ENCODE measurements at regions not wholly inside any gene's neighbourhood (a gene's known extent, or its start where the extent isn't known, plus 50 kb on each side); places are given as distances from the start of the nearest gene placed in this dataset.

DNA sequence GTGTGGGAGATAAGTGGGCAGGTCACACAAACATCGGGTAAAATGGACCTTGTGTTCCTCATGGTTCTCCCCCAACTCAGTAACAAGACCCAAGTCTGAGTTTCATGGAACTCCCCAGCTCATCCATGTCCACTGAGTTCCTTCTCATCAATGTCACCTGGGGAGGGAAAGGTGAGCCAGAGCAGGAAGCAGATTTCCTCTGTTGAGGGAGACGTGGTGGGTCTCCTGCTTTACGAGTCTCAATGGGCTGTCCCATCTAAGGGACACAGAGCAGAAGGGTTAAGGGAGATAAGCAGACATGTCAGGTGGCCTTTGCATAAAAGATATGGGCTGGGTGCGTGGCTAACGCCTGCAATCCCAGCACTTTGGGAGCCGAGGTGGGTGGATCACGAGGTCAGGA lies 56.5 kb upstream of the SORCS3 start:
- intact Hi-C loops (cut with micrococcal nuclease), result loop anchor here in 1 of 2 donors (10.0 kb wide), 1 partner anchor 1590 kb away; no protein-coding TSS in a partner anchor
- no peak for DNase-seq
- Mint-ChIP-seq H3K9me3 (peaks cover 0 to 2% (median 0%) of the 10 kb centered on the region in 11 donors), H3K36me3 (no peaks in the 10 kb centered on the region), H3K4me3 (no peak overlapping the region), H3K4me1 (peaks cover 6 to 41% (median 31%) of the 10 kb centered on the region in 7 donors), H3K27ac (peak overlapping the region in 1 of 9 donors; percentile 65), H3K27me3 (peaks cover 8 to 26% (median 10%) of the 10 kb centered on the region in 5 donors)
- Histone ChIP-seq H3K36me3 (ENCODE audit: control insufficient read depth in 2 of 3, insufficient read depth in 3 of 3, low read length in 3 of 3) (no peaks in the 10 kb centered on the region), H3K4me1 (ENCODE audit: control insufficient read depth in 2 of 2, insufficient read depth in 2 of 2, low read length in 2 of 2) (peaks cover 0 to 14% of the 10 kb centered on the region in 2 donors), H3K4me3 (ENCODE audit: low read length) (no peak overlapping the region), H3K9me3 (ENCODE audit: control insufficient read depth in 2 of 3, low read length in 3 of 3) (no peaks in the 10 kb centered on the region), H3K27me3 (ENCODE audit: control insufficient read depth in 2 of 2, insufficient read depth in 2 of 2, low read length in 2 of 2) (no peaks in the 10 kb centered on the region), H3K27ac (ENCODE audit: low read depth, low read length) (no peak overlapping the region)
- ChIA-PET CTCF (no interaction called here), POLR2A (no interaction called here)
- no peak for ATAC-seq

DNA sequence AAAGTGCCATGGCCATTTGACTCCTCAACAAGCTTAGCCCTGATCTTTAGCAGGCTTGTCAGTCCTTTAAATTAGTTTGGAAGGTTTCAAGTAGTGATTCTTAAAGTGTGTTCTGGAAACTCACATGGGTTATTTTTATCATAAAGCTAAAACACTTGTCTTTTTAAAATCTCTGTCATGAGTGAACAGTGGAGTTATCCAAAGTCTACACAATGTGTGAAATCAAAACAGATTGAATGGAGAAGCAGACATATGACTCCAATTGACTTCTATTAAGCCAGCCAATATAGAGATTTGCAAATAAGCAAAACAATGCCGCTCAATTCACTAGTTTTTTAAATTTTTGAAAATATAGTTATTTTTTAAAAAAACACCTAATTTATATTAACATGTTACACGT lies 53.3 kb upstream of the SORCS3 start:
- no peaks in the 10 kb centered on the region for H3K36me3 Mint-ChIP-seq
- H3K9me3 Mint-ChIP-seq, result peaks cover 0 to 2% (median 0%) of the 10 kb centered on the region in 11 donors
- ChIA-PET POLR2A (no interaction called here), CTCF (no interaction called here)
- no peak for ATAC-seq
- peaks cover 0 to 10% (median 1%) of the 10 kb centered on the region in 5 donors for H3K27me3 Mint-ChIP-seq
- peak overlapping the region in 3 of 9 donors; percentile 22 to 54 (median 42) for H3K27ac Mint-ChIP-seq
- intact Hi-C loops (cut with micrococcal nuclease), result loop anchor here in 1 of 2 donors (10.0 kb wide), 1 partner anchor 1587 kb away; no protein-coding TSS in a partner anchor
- no peak overlapping the region for H3K27ac ChIP-seq (ENCODE audit: low read depth, low read length)
- H3K9me3 ChIP-seq (ENCODE audit: control insufficient read depth in 2 of 3, low read length in 3 of 3), result no peaks in the 10 kb centered on the region
- H3K4me1 Mint-ChIP-seq, result peaks cover 6 to 31% (median 23%) of the 10 kb centered on the region in 7 donors
- H3K4me1 ChIP-seq (ENCODE audit: control insufficient read depth in 2 of 2, insufficient read depth in 2 of 2, low read length in 2 of 2), result peaks cover 0 to 14% of the 10 kb centered on the region in 2 donors
- H3K4me3 ChIP-seq (ENCODE audit: low read length), result peak overlapping the region; percentile 16
- no peaks in the 10 kb centered on the region for H3K27me3 ChIP-seq (ENCODE audit: control insufficient read depth in 2 of 2, insufficient read depth in 2 of 2, low read length in 2 of 2)
- DNase-seq, result no peak
- H3K36me3 ChIP-seq (ENCODE audit: control insufficient read depth in 2 of 3, insufficient read depth in 3 of 3, low read length in 3 of 3), result no peaks in the 10 kb centered on the region
- peak overlapping the region in 7 of 10 donors; percentile 11 to 71 (median 57) for H3K4me3 Mint-ChIP-seq

DNA sequence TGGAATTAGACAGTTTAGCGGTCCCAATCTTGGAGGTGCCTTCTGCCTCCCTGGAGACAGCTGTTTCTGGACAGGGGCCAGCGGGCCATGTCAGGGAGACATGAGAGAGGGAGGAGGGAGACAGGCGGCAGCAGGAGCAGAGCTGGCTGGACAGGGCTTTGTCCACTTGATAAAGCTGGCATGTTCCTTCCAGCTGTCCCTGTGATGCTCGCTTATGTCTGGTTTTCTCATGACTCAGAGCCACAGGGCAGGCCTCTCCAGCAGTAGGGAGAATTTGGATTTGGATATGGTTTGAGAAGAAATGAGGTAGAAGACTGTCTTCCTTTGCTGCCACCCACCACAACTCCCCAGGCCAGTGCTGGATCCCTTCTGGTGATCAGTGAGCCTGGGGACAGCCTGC lies 51.7 kb upstream of the SORCS3 start:
- H3K27ac Mint-ChIP-seq, result peak overlapping the region in 1 of 9 donors; percentile 15
- CTCF ChIA-PET, result no interaction called here
- Histone ChIP-seq H3K27me3 (ENCODE audit: control insufficient read depth in 2 of 2, insufficient read depth in 2 of 2, low read length in 2 of 2) (no peaks in the 10 kb centered on the region), H3K27ac (ENCODE audit: low read depth, low read length) (no peak overlapping the region), H3K9me3 (ENCODE audit: control insufficient read depth in 2 of 3, low read length in 3 of 3) (no peaks in the 10 kb centered on the region), H3K4me3 (ENCODE audit: low read length) (no peak overlapping the region), H3K4me1 (ENCODE audit: control insufficient read depth in 2 of 2, insufficient read depth in 2 of 2, low read length in 2 of 2) (peaks cover 0 to 14% of the 10 kb centered on the region in 2 donors), H3K36me3 (ENCODE audit: control insufficient read depth in 2 of 3, insufficient read depth in 3 of 3, low read length in 3 of 3) (no peaks in the 10 kb centered on the region)
- ATAC-seq, result no peak
- H3K4me1 Mint-ChIP-seq, result peaks cover 6 to 31% (median 23%) of the 10 kb centered on the region in 7 donors
- intact Hi-C loops (cut with micrococcal nuclease), result loop anchor here in 1 of 2 donors (10.0 kb wide), 1 partner anchor 1585 kb away; no protein-coding TSS in a partner anchor
- no peak for DNase-seq
- no peak overlapping the region for H3K4me3 Mint-ChIP-seq
- peaks cover 0 to 8% (median 5%) of the 10 kb centered on the region in 5 donors for H3K27me3 Mint-ChIP-seq
- H3K9me3 Mint-ChIP-seq, result no peaks in the 10 kb centered on the region
- POLR2A ChIA-PET, result no interaction called here
- no peaks in the 10 kb centered on the region for H3K36me3 Mint-ChIP-seq

DNA sequence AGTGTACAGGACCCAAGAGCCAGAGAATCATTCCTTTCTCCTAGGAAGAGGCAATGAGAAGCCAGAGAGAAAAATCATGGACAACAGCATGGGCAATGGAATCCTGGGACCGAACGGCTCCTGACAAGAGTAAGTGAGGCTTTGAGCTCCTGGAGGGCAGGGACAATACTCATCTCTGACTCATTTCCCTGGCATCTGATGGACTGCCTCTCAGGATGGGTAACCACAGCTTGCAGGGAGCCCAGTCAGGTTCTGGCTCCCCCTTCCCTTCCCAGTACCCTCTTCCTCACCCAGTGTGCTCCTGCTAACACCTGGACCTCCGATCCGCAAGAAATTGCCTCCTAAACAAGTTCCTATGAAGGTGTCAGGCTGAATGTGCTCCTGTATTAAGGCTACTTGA lies 51.2 kb upstream of the SORCS3 start:
- no peaks in the 10 kb centered on the region for H3K9me3 Mint-ChIP-seq
- H3K36me3 Mint-ChIP-seq, result no peaks in the 10 kb centered on the region
- CTCF ChIA-PET, result no interaction called here
- Histone ChIP-seq H3K4me1 (ENCODE audit: control insufficient read depth in 2 of 2, insufficient read depth in 2 of 2, low read length in 2 of 2) (peaks cover 0 to 14% of the 10 kb centered on the region in 2 donors), H3K4me3 (ENCODE audit: low read length) (no peak overlapping the region), H3K27me3 (ENCODE audit: control insufficient read depth in 2 of 2, insufficient read depth in 2 of 2, low read length in 2 of 2) (no peaks in the 10 kb centered on the region), H3K9me3 (ENCODE audit: control insufficient read depth in 2 of 3, low read length in 3 of 3) (no peaks in the 10 kb centered on the region), H3K27ac (ENCODE audit: low read depth, low read length) (no peak overlapping the region), H3K36me3 (ENCODE audit: control insufficient read depth in 2 of 3, insufficient read depth in 3 of 3, low read length in 3 of 3) (no peaks in the 10 kb centered on the region)
- DNase-seq (no peak), ATAC-seq (no peak)
- H3K4me3 Mint-ChIP-seq, result no peak overlapping the region
- no peak overlapping the region for H3K27ac Mint-ChIP-seq
- intact Hi-C loops (cut with micrococcal nuclease), result loop anchor here in 1 of 2 donors (10.0 kb wide), 1 partner anchor 1585 kb away; no protein-coding TSS in a partner anchor
- H3K4me1 Mint-ChIP-seq, result peaks cover 6 to 31% (median 23%) of the 10 kb centered on the region in 7 donors
- H3K27me3 Mint-ChIP-seq, result peaks cover 0 to 10% (median 5%) of the 10 kb centered on the region in 5 donors
- POLR2A ChIA-PET, result no interaction called here
